GM12873 (cell line): ENCODE measurements at regions not wholly inside any gene's neighbourhood (a gene's known extent, or its start where the extent isn't known, plus 50 kb on each side); places are given as distances from the start of the nearest gene placed in this dataset.

Experiments used
- CTCF ChIP-seq: IDR thresholded peaks from 2 replicates; pipeline ENCODE4 v1.5.1; 2012; ENCODE audit warnings: low read depth, mild to moderate bottlenecking, moderate library complexity, low read length, control low read depth; ENCODE audit not compliant: insufficient read depth; ENCODE audit errors: missing control alignments

- no peak for TF ChIP-seq CTCF
Measured at GRCh38 chr2:211259831-211260476, 703.6 kb downstream of the CPS1 start.

GRCh38 chr2:211270257-211270656 is 713.9 kb downstream of the CPS1 start:
- TF ChIP-seq CTCF = no peak

- no peak for TF ChIP-seq CTCF
Measured at GRCh38 chr2:211281430-211282073, 725.2 kb downstream of the CPS1 start.

GRCh38 chr2:211302676-211303075 is 746.3 kb downstream of the CPS1 start:
- TF ChIP-seq CTCF = no peak

GRCh38 chr2:211306929-211307328 is 750.5 kb downstream of the CPS1 start:
- TF ChIP-seq CTCF = no peak
